A172 (cell line): ENCODE measurements at regions not wholly inside any gene's neighbourhood (a gene's known extent, or its start where the extent isn't known, plus 50 kb on each side); places are given as distances from the start of the nearest gene placed in this dataset.

ENCODE experiments used
- DNase-seq: peaks from one replicate; pipeline ENCODE4 v3.0.0-alpha.2; 2015; ENCODE audit warnings: low spot score

- no peak for DNase-seq
Observed at GRCh38 chrX:69554321-69554947, 50.3 kb downstream of the NALF2 start.

DNA sequence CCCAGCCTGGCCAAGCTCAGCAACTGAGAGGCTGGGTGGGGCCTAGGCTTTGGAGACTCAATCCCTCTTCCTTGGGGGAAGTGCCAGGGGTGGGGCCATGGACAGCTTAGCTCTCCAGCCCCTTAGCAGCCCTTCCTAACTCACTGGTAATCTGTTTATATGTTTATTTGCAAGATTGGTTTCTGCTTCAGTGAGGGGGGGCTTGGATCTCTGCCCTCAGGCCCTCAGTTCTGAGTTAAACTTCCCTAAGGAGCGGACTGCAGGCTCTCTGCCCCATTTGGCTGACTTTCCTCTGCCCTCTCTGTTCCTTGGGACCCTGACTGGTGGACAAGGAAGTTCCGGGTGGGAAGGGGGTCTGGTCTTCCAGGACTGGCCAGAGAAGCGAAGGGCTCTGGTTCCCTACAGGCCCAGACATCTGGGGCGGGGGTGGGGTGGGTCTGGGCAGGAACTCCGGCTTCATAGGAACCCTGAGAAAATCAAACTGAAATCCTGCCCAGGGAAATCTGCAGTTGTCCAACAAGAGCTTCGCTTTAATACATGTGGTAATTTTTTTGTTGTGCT is 51.4 kb downstream of the NALF2 start:
- no peak for DNase-seq

- peak; percentile 25 for DNase-seq
Observed at GRCh38 chrX:69556060-69557011, 52.2 kb downstream of the NALF2 start.

GRCh38 chrX:69562904-69563578 is 52.9 kb upstream of the EDA start:
- DNase-seq = no peak

GRCh38 chrX:69564665-69565064 is 51.2 kb upstream of the EDA start:
- DNase-seq = no peak

DNA sequence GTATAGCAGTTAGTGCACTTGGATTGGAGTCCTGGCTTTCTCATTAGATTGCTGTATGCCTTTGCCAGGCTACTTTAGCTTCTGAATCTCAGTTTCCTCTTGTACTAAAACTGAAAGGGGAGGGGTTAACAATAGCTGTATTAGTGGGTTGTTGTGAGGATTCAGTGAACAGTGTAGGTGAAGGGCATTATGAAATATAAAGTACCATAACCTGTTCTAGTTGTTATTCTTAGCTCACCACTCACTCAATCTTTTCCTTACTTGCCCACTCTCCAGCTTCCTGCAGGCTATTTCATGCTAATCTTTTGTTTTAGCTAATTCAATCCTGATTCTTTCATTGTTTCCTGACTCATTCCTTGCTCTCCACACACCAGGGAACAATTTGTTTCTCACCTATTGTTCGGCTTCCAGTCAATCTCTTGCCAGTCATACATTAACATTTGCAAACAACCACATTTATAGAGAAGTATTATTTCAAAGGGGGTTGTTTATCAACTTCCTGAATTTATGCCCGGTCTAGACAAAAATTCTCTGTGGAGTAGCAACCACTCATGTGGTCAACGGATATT is 50.6 kb upstream of the EDA start:
- DNase-seq = no peak
